ENCODE measurements at regions not wholly inside any gene's neighbourhood (a gene's known extent, or its start where the extent isn't known, plus 50 kb on each side); places are given as distances from the start of the nearest gene placed in this dataset.

DNA sequence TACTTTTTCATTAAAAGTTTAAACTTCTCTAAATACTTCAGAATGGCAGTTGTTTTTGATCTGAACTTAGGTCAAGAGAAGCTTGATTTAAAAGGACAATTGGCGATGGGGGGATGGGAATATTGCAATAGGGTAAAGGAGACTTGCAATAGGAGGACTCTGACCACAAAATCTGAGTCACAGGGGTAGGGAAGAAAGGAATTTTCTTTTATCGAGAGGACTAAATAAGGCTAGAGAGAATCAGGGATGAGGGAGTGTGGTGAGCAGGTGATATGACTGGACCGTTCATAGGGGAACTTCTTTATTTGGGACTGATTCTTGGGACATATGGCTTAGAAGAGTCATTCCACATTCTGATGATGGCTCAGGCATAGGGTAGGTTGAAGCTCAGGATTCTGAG, 1260.2 kb downstream of the ADGRL3 start:
- Histone ChIP-seq H3K4me3 (ENCODE audit: insufficient read depth, low read depth, low read length) (no peak overlapping the region), H3K27ac (ENCODE audit: insufficient read depth, low read length) (no peak overlapping the region), H3K23ac (ENCODE audit: low read depth, low read length) (no peak overlapping the region), H3K56ac (ENCODE audit: extremely low read depth, insufficient read depth, low read length) (no peak overlapping the region), H3K18ac (ENCODE audit: low read depth, low read length) (no peak overlapping the region), H2BK120ac (ENCODE audit: low read depth, low read length) (no peak overlapping the region), H2AK9ac (replicated peaks; ENCODE audit: low read depth, low read length, poor library complexity) (no peak overlapping the region), H3K4ac (ENCODE audit: low read depth, low read length) (no peak overlapping the region), H3K36me3 (ENCODE audit: control insufficient read depth, insufficient read depth, low read length) (no peaks in the 10 kb centered on the region), H4K91ac (ENCODE audit: insufficient read depth, low read depth, low read length) (no peak overlapping the region), H3K9ac (ENCODE audit: low read depth, low read length) (no peak overlapping the region), H3K27me3 (ENCODE audit: control insufficient read depth, insufficient read depth, low read length) (no peaks in the 10 kb centered on the region), H3K79me1 (ENCODE audit: low read depth in 1 of 2, low read length in 2 of 2) (no peaks in the 10 kb centered on the region), H4K8ac (ENCODE audit: low read depth in 2 of 2, low read length in 2 of 2) (no peak overlapping the region), H2AK5ac (ENCODE audit: low read depth, low read length) (no peak overlapping the region), H3K4me1 (ENCODE audit: control insufficient read depth, insufficient read depth, low read length) (no peaks in the 10 kb centered on the region), H4K5ac (ENCODE audit: low read depth, low read length) (no peak overlapping the region), H3K14ac (replicated peaks; ENCODE audit: low read depth, low read length) (no peak overlapping the region), H2BK5ac (ENCODE audit: low read depth, low read length, poor library complexity, severe bottlenecking) (no peak overlapping the region), H3K4me2 (ENCODE audit: low read depth, low read length) (no peak overlapping the region), H2BK20ac (ENCODE audit: low read depth, low read length) (no peak overlapping the region), H2BK15ac (ENCODE audit: low read depth, low read length) (no peak overlapping the region), H3K9me3 (ENCODE audit: control insufficient read depth, insufficient read depth, low read length) (peaks cover 3% of the 10 kb centered on the region; the same call in 1 of the 2 replicates), H4K20me1 (ENCODE audit: insufficient read depth, low read length) (no peaks in the 10 kb centered on the region), H2AFZ (replicated peaks; ENCODE audit: low read length, poor library complexity) (no peak overlapping the region), H3K9me1 (ENCODE audit: insufficient read depth, low read length) (no peaks in the 10 kb centered on the region)
- ATAC-seq (ENCODE audit: low read depth) (no peak), DNase-seq (no peak)
- BruUV-seq (replicated peaks) = no TSS peak
- ChIA-PET POLR2A (ENCODE audit: unreplicated experiment) (no interaction called here), CTCF (no interaction called here)
- TF ChIP-seq MXI1 (IDR thresholded peaks at IDR 0.05; ENCODE audit: borderline replicate concordance, low read depth, low read length) = no peak
- TF ChIP-seq RAD21 (IDR thresholded peaks at IDR 0.05; ENCODE audit: low read length) = no peak
- no peak for TF ChIP-seq MAFK (IDR thresholded peaks at IDR 0.05; ENCODE audit: low read depth, low read length)
- WGBS, 2 experiments (ENCODE audit: extremely low coverage in 2 of 2, insufficient read length in 1 of 2) = 75% methylated on average over 2 of the region's 3 CpGs; no CpG with 5 or more reads in 1 of the 2 experiments
- intact Hi-C loops (cut with micrococcal nuclease) (no loop called here), dilution Hi-C loops (cut with HindIII; ENCODE audit: low sequenced_read_pairs, unreplicated experiment) (no loop called here), in situ Hi-C loops (cut with MboI; ENCODE audit: low sequenced_read_pairs) (no loop called here)

Data from IMR-90 (cell line).